H1 (cell line): ENCODE measurements at regions not wholly inside any gene's neighbourhood (a gene's known extent, or its start where the extent isn't known, plus 50 kb on each side); places are given as distances from the start of the nearest gene placed in this dataset.

Experiments used
- CTCF ChIA-PET: fragments of 300-600 bp; sonication (Branson Sonifier 250); formaldehyde crosslinking; loops from one replicate; lab custom pipeline; 2021; ENCODE audit not compliant: partially characterized antibody; lab: Charles Lee
- POLR2A ChIA-PET: fragments of 300-600 bp; sonication (Branson Sonifier 250); formaldehyde crosslinking; loops from one replicate; lab custom pipeline; 2021; ENCODE audit warnings: inconsistent platforms; ENCODE audit not compliant: partially characterized antibody; lab: Charles Lee
- DNase-seq, 2 experiments: peaks; one replicate each; pipeline versions ENCODE4 v3.0.0 to v3.0.0-alpha.2; 2010 to 2022; ENCODE audit warnings: low spot score in 2 of 2, low read depth in 1 of 2, mixed read lengths in 1 of 2
- FAIRE-seq: peaks from 2 replicates; lab custom pipeline; 2011; peaks lifted over from hg19 to GRCh38; lab: Jason Lieb, UNC
- H2AFZ ChIP-seq: 2 replicates; pipeline ENCODE4 v1.8.1; 2012; ENCODE audit warnings: low read length, inconsistent platforms
- H2AK5ac ChIP-seq: 2 replicates; pipeline ENCODE4 v1.6.1; 2013; ENCODE audit warnings: low read depth, low read length
- H2BK120ac ChIP-seq: replicated peaks from 2 replicates; pipeline ENCODE3; 2013; ENCODE audit warnings: low read depth, low read length, inconsistent platforms
- H2BK12ac ChIP-seq: 2 replicates; pipeline ENCODE4 v1.6.1; 2013; ENCODE audit warnings: low read depth, low read length
- H2BK15ac ChIP-seq: 2 replicates; pipeline ENCODE4 v1.6.1; 2013; ENCODE audit warnings: low read length
- H2BK20ac ChIP-seq: 2 replicates; pipeline ENCODE4 v1.6.1; 2013; ENCODE audit warnings: low read length
- H2BK5ac ChIP-seq: 2 replicates; pipeline ENCODE4 v1.6.1; 2013; ENCODE audit warnings: low read depth, low read length
- H3K14ac ChIP-seq: 2 replicates; pipeline ENCODE4 v1.6.1; 2013; ENCODE audit warnings: inconsistent platforms; ENCODE audit not compliant: insufficient read length
- H3K18ac ChIP-seq: 2 replicates; pipeline ENCODE4 v1.6.1; 2013; ENCODE audit warnings: low read length; ENCODE audit errors: extremely low read depth
- H3K23ac ChIP-seq: 2 replicates; pipeline ENCODE4 v1.6.1; 2013; ENCODE audit warnings: inconsistent platforms; ENCODE audit not compliant: insufficient read length
- H3K23me2 ChIP-seq: 2 replicates; pipeline ENCODE4 v1.6.1; 2013; ENCODE audit warnings: low read depth, low read length
- H3K27ac ChIP-seq: 2 replicates; pipeline ENCODE4 v1.6.1; 2011; ENCODE audit warnings: low read depth, low read length, inconsistent platforms
- H3K27me3 ChIP-seq, 4 experiments: replicated peaks in 1 of 4; 1 replicate in 1 of 4; 2 replicates in 3 of 4; pipeline versions ENCODE4 v1.6.1 to v1.8.1; 2011 to 2013; ENCODE audit warnings: low read length in 3 of 4, mild to moderate bottlenecking in 3 of 4, inconsistent platforms in 2 of 4, mixed read lengths in 2 of 4, moderate library complexity in 1 of 4; ENCODE audit not compliant: control insufficient read depth in 3 of 4, insufficient read depth in 3 of 4; ENCODE audit errors: extremely low read depth in 1 of 4
- H3K36me3 ChIP-seq, 4 experiments: 2 replicates each; pipeline versions ENCODE4 v1.6.1 to v1.8.1; 2011 to 2013; ENCODE audit warnings: mild to moderate bottlenecking in 4 of 4, low read length in 3 of 4, moderate library complexity in 2 of 4, control low read depth in 1 of 4, inconsistent platforms in 1 of 4; ENCODE audit not compliant: insufficient read depth in 4 of 4, control insufficient read depth in 2 of 4
- H3K4ac ChIP-seq: replicated peaks from 2 replicates; pipeline ENCODE3; 2013; ENCODE audit warnings: low read length, low read depth, mixed read lengths, inconsistent platforms; ENCODE audit not compliant: insufficient read length
- H3K4me1 ChIP-seq, 4 experiments: replicated peaks in 1 of 4; 1 replicate in 1 of 4; 2 replicates in 3 of 4; pipeline versions ENCODE4 v1.6.1 to v1.8.1; 2011 to 2013; ENCODE audit warnings: low read length in 3 of 4, inconsistent platforms in 2 of 4, mixed read lengths in 1 of 4; ENCODE audit not compliant: insufficient read depth in 4 of 4, control insufficient read depth in 3 of 4
- H3K4me2 ChIP-seq, 2 experiments: 2 replicates each; pipeline versions ENCODE4 v1.6.1 to v1.8.1; 2011 to 2013; ENCODE audit warnings: low read depth in 2 of 2, low read length in 2 of 2, control low read depth in 1 of 2, inconsistent platforms in 1 of 2, mild to moderate bottlenecking in 1 of 2; ENCODE audit not compliant: insufficient read depth in 1 of 2
- H3K4me3 ChIP-seq, 4 experiments: fragments of 200-600, 300-600 bp in 1 of 4; sonication (generic), shearing (Covaris generic), sonication (Bioruptor Twin) in 1 of 4; 2 replicates each; pipeline versions ENCODE4 v1.5.1 to v1.8.1; 2011 to 2016; ENCODE audit warnings: low read length in 4 of 4, low read depth in 3 of 4, control low read depth in 2 of 4, inconsistent platforms in 2 of 4, mild to moderate bottlenecking in 2 of 4, mixed read lengths in 1 of 4, moderate library complexity in 1 of 4; ENCODE audit not compliant: insufficient read depth in 2 of 4; ENCODE audit errors: extremely low read depth in 1 of 4
- H3K56ac ChIP-seq: replicated peaks from 2 replicates; pipeline ENCODE3; 2013; ENCODE audit warnings: low read depth, mild to moderate bottlenecking, mixed read lengths, low read length, inconsistent platforms; ENCODE audit not compliant: insufficient read length
- H3K79me1 ChIP-seq: 2 replicates; pipeline ENCODE4 v1.6.1; 2013; ENCODE audit warnings: low read depth, low read length, control low read depth
- H3K79me2 ChIP-seq, 2 experiments: 2 replicates each; pipeline versions ENCODE4 v1.6.1 to v1.8.1; 2012 to 2013; ENCODE audit warnings: low read length in 2 of 2, mild to moderate bottlenecking in 2 of 2, inconsistent platforms in 1 of 2; ENCODE audit not compliant: insufficient read depth in 2 of 2, control insufficient read depth in 1 of 2
- H3K9ac ChIP-seq, 4 experiments: replicated peaks in 1 of 4; 1 replicate in 1 of 4; 2 replicates in 3 of 4; pipeline versions ENCODE4 v1.6.1 to v1.8.1; 2011 to 2013; ENCODE audit warnings: low read depth in 3 of 4, low read length in 3 of 4, control low read depth in 2 of 4, mild to moderate bottlenecking in 2 of 4, moderate library complexity in 2 of 4, inconsistent platforms in 1 of 4; ENCODE audit errors: extremely low read depth in 1 of 4
- H3K9me3 ChIP-seq, 2 experiments: 2 replicates each; pipeline versions ENCODE4 v1.6.1 to v1.8.1; 2012 to 2013; ENCODE audit warnings: mild to moderate bottlenecking in 2 of 2, moderate library complexity in 2 of 2, control low read depth in 1 of 2, inconsistent platforms in 1 of 2, low read depth in 1 of 2, low read length in 1 of 2, mixed read lengths in 1 of 2; ENCODE audit not compliant: insufficient read depth in 2 of 2
- H4K20me1 ChIP-seq, 2 experiments: replicated peaks in 1 of 2; 2 replicates each; pipeline versions ENCODE3 to v1.8.1; 2011 to 2013; ENCODE audit warnings: inconsistent platforms in 2 of 2, low read length in 2 of 2, mild to moderate bottlenecking in 1 of 2; ENCODE audit not compliant: insufficient read depth in 2 of 2, control insufficient read depth in 1 of 2
- H4K5ac ChIP-seq: 2 replicates; pipeline ENCODE4 v1.6.1; 2013; ENCODE audit warnings: low read length, low read depth, mixed read lengths, inconsistent platforms; ENCODE audit not compliant: insufficient read length
- H4K8ac ChIP-seq: 2 replicates; pipeline ENCODE4 v1.8.0; 2013; ENCODE audit warnings: mild to moderate bottlenecking, moderate library complexity, low read length, inconsistent platforms; ENCODE audit not compliant: insufficient read depth; ENCODE audit errors: extremely low read depth
- H4K91ac ChIP-seq: replicated peaks from 2 replicates; pipeline ENCODE3; 2013; ENCODE audit warnings: low read length, mixed read lengths, inconsistent platforms; ENCODE audit not compliant: insufficient read length
- CTBP2 ChIP-seq: IDR thresholded peaks from 2 replicates; pipeline ENCODE4 v1.7.0; 2011; ENCODE audit warnings: borderline replicate concordance, mild to moderate bottlenecking, moderate library complexity, mixed read lengths, low read length; ENCODE audit not compliant: insufficient read depth, insufficient read length
- POLR2AphosphoS5 ChIP-seq: IDR thresholded peaks from 2 replicates; pipeline ENCODE4 v1.6.1; 2011; ENCODE audit warnings: low read depth, low read length
- WGBS, 2 experiments: shearing (Covaris generic) in 1 of 2; methylation state at CpG; one replicate each; pipeline versions ENCODE4 v1.1.6 to v1.1.7; 2013 to 2015; ENCODE audit warnings: low lambda C conversion rate in 2 of 2, mixed read lengths in 2 of 2, inconsistent platforms in 1 of 2, low coverage in 1 of 2, missing lambda C conversion rate in 1 of 2; ENCODE audit not compliant: insufficient replicate concordance in 2 of 2, insufficient coverage in 1 of 2, insufficient read length in 1 of 2; ENCODE audit errors: extremely low coverage in 1 of 2, missing lambda C conversion rate in 1 of 2; 5-methylcytosine and 5-hydroxymethylcytosine counted together

GRCh38 chr1:38444770-38445442 lies 398.3 kb upstream of the POU3F1 start:
- ChIA-PET POLR2A (interaction anchor here (0.8 to 16.7 kb wide), 9 partner anchors 9 to 44 kb away, joined by 3 to 190 read pairs (median 5); no protein-coding TSS in a partner anchor), CTCF (interaction anchor here (0.6 to 1.2 kb wide), 9 partner anchors 8 to 499 kb away, joined by 3 to 4 read pairs (median 3); no protein-coding TSS in a partner anchor)
- no peak overlapping the region for H2BK12ac ChIP-seq
- H2BK15ac ChIP-seq: no peak overlapping the region
- H2BK20ac ChIP-seq: no peak overlapping the region
- no peak overlapping the region for H3K9ac ChIP-seq
- H4K8ac ChIP-seq: 0 out of 2 replicates have a peak overlapping the region, but pooled peaks have one; percentile 78
- no peaks in the 10 kb centered on the region; a peak in 1 of 7 replicates for H3K4me1 ChIP-seq
- FAIRE-seq: no peak
- H2BK5ac ChIP-seq: no peak overlapping the region
- H4K91ac ChIP-seq: no peak overlapping the region
- 79% methylated on average over 16 of the region's 16 CpGs; no CpG with 5 or more reads in 1 of the 2 experiments for WGBS, 2 experiments
- H3K79me2 ChIP-seq: peaks cover 0 to 12% of the 10 kb centered on the region in 2 experiments; a peak in 1 of 4 replicates
- H3K27ac ChIP-seq: no peak overlapping the region
- no peaks in the 10 kb centered on the region for H3K9me3 ChIP-seq
- peak in 1 of 2 experiments; percentile 39 for DNase-seq
- H3K56ac ChIP-seq: no peak overlapping the region
- H2AFZ ChIP-seq: no peak overlapping the region
- no peaks in the 10 kb centered on the region for H3K27me3 ChIP-seq
- no peaks in the 10 kb centered on the region for H3K23me2 ChIP-seq
- H3K4me3 ChIP-seq: no peak overlapping the region
- H3K79me1 ChIP-seq: no peaks in the 10 kb centered on the region
- H3K18ac ChIP-seq: no peak overlapping the region
- no peak overlapping the region for H4K5ac ChIP-seq
- no peaks in the 10 kb centered on the region for H4K20me1 ChIP-seq
- no peak overlapping the region for H3K14ac ChIP-seq
- no peak overlapping the region for H2AK5ac ChIP-seq
- no peak overlapping the region for H2BK120ac ChIP-seq
- no peak overlapping the region for H3K4me2 ChIP-seq
- TF ChIP-seq POLR2AphosphoS5: 0 out of 2 replicates have a peak, but pooled peaks have one; percentile 23
- TF ChIP-seq CTBP2: no peak
- H3K4ac ChIP-seq: no peak overlapping the region
- H3K36me3 ChIP-seq: 0 out of 8 replicates have a peak, but pooled peaks cover 0 to 3% (median 0%) of the 10 kb centered on the region in 4 experiments
- no peak overlapping the region for H3K23ac ChIP-seq
